OCI-LY3 (cell line): ENCODE measurements at regions not wholly inside any gene's neighbourhood (a gene's known extent, or its start where the extent isn't known, plus 50 kb on each side); places are given as distances from the start of the nearest gene placed in this dataset.

Source experiments
- EZH2phosphoT487 ChIP-seq: fragments of 200-600 bp; shearing (Covaris generic); IDR thresholded peaks from 2 replicates; pipeline ENCODE4 v1.6.1; 2018; ENCODE audit warnings: antibody characterized with exemption, mixed run types, low read depth
- TF ChIP-seq, protein P1 (sequence below): fragments of 200-600, 300-600 bp; sonication (generic); IDR thresholded peaks from 2 replicates; pipeline ENCODE4 v1.5.1; 2014; ENCODE audit warnings: antibody characterized with exemption, low read length, low read depth

DNA sequence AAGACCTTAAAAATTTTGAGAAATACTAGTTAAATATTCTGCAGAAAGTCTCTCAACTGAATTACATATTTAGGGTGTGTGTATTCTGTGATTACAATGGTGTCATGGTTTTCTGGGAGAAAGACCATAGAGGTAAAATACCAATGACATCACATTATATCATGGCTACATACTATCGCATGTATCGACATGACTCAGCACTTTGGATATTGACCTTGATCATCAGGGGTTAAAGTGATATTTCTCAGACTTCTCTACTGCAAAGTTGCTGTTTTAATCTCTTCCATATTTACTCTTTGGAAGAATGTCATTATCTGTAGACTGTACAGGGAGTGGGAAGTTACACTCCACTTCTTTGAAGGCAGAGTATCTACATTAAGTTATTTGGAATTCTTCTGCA lies 1046.6 kb downstream of the FAM181B start:
- TF ChIP-seq, protein P1, sequence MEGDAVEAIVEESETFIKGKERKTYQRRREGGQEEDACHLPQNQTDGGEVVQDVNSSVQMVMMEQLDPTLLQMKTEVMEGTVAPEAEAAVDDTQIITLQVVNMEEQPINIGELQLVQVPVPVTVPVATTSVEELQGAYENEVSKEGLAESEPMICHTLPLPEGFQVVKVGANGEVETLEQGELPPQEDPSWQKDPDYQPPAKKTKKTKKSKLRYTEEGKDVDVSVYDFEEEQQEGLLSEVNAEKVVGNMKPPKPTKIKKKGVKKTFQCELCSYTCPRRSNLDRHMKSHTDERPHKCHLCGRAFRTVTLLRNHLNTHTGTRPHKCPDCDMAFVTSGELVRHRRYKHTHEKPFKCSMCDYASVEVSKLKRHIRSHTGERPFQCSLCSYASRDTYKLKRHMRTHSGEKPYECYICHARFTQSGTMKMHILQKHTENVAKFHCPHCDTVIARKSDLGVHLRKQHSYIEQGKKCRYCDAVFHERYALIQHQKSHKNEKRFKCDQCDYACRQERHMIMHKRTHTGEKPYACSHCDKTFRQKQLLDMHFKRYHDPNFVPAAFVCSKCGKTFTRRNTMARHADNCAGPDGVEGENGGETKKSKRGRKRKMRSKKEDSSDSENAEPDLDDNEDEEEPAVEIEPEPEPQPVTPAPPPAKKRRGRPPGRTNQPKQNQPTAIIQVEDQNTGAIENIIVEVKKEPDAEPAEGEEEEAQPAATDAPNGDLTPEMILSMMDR = no peak
- no peak for TF ChIP-seq EZH2phosphoT487
